Medulla oblongata (tissue), 1 donor: ENCODE measurements at regions not wholly inside any gene's neighbourhood (a gene's known extent, or its start where the extent isn't known, plus 50 kb on each side); places are given as distances from the start of the nearest gene placed in this dataset.

Experiments used
- DNase-seq: peaks from one replicate; pipeline ENCODE4 v3.0.0-alpha.2; 2015; ENCODE audit errors: extremely low spot score

DNA sequence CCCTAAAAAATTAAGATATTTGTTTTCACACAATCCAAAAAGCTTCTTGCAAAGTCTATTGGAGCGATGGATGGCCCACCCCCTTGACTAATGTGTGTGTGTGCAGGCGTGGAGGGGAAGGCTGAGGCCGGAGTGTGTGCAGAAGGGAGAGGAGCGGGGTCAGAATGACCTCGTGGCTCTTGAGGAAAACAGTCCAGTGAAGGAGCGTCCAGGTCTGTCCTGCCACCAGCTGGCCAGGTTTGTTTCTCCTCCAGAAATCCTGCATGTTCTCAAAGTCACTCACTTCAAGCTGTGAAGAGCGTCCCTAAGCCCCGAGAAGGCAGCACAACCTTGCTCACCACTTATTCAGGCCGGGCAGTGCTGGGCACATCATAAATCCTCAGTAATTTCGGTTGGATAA is 69.5 kb upstream of the SSX2IP start:
- no peak for DNase-seq

- peak; percentile 59 for DNase-seq
Observed at GRCh38 chr1:84758968-84759491, 68.8 kb upstream of the SSX2IP start.

DNA sequence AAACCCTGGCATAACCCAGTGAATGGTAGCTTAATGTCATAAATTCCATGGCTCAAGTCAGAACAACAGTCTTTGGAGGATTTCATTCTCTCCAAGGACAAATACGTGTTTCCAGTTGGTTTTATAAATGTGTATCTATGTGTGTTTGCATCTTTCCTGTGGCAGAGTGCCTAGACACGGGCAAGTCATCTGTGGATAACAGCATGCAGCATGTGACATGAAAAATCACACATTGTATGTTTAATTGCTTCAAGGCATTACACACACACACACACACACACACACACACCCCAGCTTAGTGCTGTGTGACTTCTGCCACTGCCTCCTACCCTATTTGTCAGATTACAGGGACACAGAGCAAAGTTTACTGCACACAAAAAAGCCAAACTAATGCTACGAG is 68.2 kb upstream of the SSX2IP start:
- no peak for DNase-seq

DNA sequence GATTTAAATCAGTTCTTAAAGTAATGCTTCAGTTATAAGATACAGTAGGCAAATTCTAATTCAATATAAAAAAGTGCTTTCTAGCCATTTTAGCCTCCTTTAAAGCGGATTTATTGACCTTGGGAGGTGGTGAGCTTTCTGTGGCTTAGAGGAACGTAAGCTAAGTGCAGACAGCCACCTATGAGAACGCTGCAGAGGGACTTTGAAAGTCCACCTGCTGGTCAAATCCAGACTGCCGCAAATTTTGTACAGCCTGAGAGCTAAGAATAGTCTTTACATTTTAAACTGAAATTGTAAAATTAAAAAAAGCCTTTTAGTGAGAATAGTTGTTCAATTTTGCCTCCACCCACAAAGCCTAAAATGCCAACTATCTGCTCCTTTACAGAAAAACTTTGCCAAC is 67.0 kb upstream of the SSX2IP start:
- no peak for DNase-seq

- DNase-seq = no peak
Observed at GRCh38 chr1:84756455-84757082, 66.3 kb upstream of the SSX2IP start.

GRCh38 chr1:84756001-84756400 is 65.7 kb upstream of the SSX2IP start:
- no peak for DNase-seq

DNA sequence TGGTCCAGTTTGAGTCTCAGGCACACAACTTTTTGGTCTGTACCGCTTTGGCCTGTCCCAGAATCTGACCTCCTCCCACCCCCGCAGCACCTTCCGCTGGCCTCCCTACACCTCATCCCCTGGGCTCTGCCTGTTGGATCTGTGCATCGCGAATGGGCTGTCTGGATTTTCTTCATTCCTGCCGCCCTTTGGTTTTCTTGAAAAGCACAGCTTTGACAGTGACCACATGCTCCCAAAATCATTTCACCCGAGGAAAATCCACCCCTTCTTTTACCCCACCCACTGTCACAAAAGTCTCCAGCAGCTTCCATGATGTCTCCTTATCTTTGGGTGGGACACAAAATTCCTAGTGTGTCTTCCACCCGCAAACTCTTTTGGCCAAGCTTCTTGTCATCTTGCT is 65.0 kb upstream of the SSX2IP start:
- no peak for DNase-seq

DNA sequence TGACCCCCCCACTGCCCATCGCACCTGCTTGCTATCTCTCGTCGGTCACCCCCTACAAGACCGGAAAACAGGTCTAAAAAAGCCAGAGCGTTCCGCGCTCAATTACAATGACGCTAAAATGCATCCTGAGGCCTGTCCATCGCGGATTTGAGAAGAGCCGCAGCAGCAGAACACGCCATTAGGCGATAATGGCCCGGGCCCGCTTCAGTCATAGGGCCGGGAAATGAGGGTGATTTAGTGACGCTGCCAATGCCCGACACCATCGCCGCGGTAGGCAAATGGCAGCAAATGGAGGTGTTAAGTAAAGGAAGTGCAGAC is 64.1 kb upstream of the SSX2IP start:
- DNase-seq = no peak

- peak; percentile 86 for DNase-seq
Observed at GRCh38 chr1:84753516-84754385, 63.5 kb upstream of the SSX2IP start.

DNA sequence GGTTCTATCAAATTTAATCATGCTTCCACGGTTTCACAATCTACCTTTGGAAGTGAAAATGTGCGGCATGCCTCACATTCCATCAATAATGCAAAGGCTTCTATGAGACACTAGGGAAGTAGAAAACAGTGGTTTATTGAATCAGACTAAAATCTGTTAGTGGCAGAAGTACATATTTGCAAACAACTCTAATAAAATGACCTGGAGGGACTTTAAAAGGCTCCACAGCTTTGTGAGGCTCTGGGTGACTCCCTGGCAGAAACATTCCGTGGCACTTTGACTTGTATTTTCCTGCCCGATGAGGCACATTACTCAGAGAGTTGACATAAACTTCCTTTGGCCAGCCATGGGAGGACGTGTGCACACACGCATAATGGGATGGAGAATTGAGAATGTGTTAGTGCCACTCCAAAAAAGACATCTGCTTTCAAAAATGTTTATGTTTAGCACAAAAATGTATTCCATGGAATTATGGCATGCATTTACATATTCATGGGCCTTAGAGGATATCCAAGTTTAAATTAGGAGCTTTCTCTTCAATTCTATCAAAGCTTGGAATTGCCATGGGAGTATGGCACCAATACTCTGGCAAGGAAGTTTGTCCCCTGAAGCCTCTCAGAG is 60.0 kb upstream of the SSX2IP start:
- DNase-seq = no peak

DNA sequence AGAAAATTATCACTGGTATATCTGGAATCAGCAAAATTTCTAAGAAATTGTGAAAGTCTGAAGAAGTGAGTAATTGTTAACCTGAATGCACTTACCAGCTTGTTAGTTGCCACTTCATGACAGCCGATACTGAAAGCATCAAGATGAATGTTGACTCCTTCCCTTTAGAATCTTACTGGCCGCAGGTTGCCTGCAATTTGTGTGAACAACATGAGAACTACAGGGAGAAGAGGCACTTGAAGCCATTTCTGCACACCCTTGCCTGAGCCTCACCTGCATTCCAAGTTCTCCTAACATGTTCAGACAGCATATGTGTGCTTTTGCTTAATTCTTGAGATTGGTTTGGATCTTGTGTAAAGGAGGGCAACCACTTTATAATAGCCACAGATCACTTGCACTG is 59.2 kb upstream of the SSX2IP start:
- DNase-seq = no peak

DNA sequence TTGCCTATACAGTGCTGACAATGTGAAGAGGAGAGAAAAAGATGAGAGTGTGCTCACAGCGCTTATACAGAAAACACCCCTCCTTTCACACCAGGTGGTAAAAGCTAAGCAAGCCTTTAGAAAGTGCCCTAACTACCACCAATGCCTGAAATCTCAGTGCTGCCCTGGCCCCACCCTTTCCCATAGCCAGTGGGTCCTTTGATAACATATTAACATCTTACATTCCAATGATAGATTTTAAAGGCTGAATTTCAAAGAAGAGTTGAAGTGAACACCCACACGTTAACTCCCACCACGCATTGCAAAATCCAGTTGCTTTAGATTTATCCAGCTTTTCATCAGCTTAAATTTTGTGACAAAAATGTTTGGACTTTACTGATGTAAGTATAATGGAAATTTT is 58.1 kb upstream of the SSX2IP start:
- no peak for DNase-seq

DNA sequence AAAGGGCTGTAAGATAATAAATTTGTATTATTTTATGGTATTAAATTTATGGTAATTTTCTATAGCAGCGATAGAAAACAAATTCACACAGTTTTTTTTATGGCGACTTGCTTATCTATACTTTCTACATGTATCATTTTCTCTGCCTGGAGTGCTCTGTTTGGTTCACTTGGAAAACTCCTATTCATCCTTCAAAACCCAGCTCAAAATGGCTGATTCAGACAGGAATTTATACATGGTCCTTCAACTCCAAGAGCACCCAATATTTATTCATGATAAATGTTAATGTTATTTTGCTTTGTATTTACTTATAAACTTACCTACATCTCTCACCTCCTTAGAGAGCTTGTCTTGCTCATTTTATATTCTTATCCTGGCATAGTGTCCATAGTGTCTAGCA is 55.6 kb upstream of the SSX2IP start:
- no peak for DNase-seq

GRCh38 chr1:84743896-84744295 is 53.6 kb upstream of the SSX2IP start:
- DNase-seq = no peak

GRCh38 chr1:84742653-84743052 is 52.4 kb upstream of the SSX2IP start:
- no peak for DNase-seq

GRCh38 chr1:84740050-84740714 is 49.9 kb upstream of the SSX2IP start:
- DNase-seq = no peak
